Liver (tissue), 8 donors: ENCODE measurements at regions not wholly inside any gene's neighbourhood (a gene's known extent, or its start where the extent isn't known, plus 50 kb on each side); places are given as distances from the start of the nearest gene placed in this dataset.

Experiments
- DNase-seq: peaks from one replicate; pipeline ENCODE4 v3.0.0-alpha.2; 2017; ENCODE audit warnings: low spot score
- H3K27ac ChIP-seq, 2 donors: one replicate each; pipeline ENCODE4 v1.7.0; 2013; ENCODE audit warnings: inconsistent platforms in 2 of 2, low read length in 2 of 2, control low read depth in 1 of 2, low read depth in 1 of 2, mild to moderate bottlenecking in 1 of 2
- H3K27me3 ChIP-seq, 4 donors: one replicate each; pipeline versions ENCODE4 v1.6.1 to v1.7.0; 2013; ENCODE audit warnings: low read length in 3 of 4, inconsistent platforms in 1 of 4, mild to moderate bottlenecking in 1 of 4, moderate library complexity in 1 of 4; ENCODE audit not compliant: control insufficient read depth in 4 of 4, insufficient read depth in 4 of 4
- H3K36me3 ChIP-seq, 4 donors: one replicate each; pipeline versions ENCODE4 v1.6.1 to v1.7.0; 2013; ENCODE audit warnings: low read length in 3 of 4, mild to moderate bottlenecking in 3 of 4, low read depth in 1 of 4, moderate library complexity in 1 of 4; ENCODE audit not compliant: control insufficient read depth in 4 of 4, insufficient read depth in 3 of 4
- H3K4me1 ChIP-seq, 4 donors: one replicate each; pipeline versions ENCODE4 v1.6.1 to v1.7.0; 2013; ENCODE audit warnings: low read length in 3 of 4, mild to moderate bottlenecking in 3 of 4, moderate library complexity in 1 of 4; ENCODE audit not compliant: control insufficient read depth in 4 of 4, insufficient read depth in 4 of 4
- H3K4me3 ChIP-seq, 3 donors: one replicate each; pipeline versions ENCODE4 v1.6.1 to v1.7.0; 2013; ENCODE audit warnings: low read length in 3 of 3, control low read depth in 1 of 3, low read depth in 1 of 3, mild to moderate bottlenecking in 1 of 3
- H3K9ac ChIP-seq, 2 donors: one replicate each; pipeline ENCODE4 v1.7.0; 2013; ENCODE audit warnings: low read length in 2 of 2, mild to moderate bottlenecking in 2 of 2, moderate library complexity in 2 of 2, control low read depth in 1 of 2, low read depth in 1 of 2
- H3K9me3 ChIP-seq, 4 donors: one replicate each; pipeline versions ENCODE4 v1.6.1 to v1.7.0; 2013; ENCODE audit warnings: low read length in 3 of 4; ENCODE audit not compliant: control insufficient read depth in 4 of 4
- EGR1 ChIP-seq, 2 donors: IDR thresholded peaks; 2 replicates each; pipeline ENCODE4 v1.6.1; 2016 to 2018; ENCODE audit warnings: antibody characterized with exemption in 2 of 2, low read depth in 2 of 2
- FOXA1 ChIP-seq: IDR thresholded peaks from 2 replicates; pipeline ENCODE4 v1.6.1; 2016; ENCODE audit warnings: antibody characterized with exemption
- FOXA2 ChIP-seq: IDR thresholded peaks from 2 replicates; pipeline ENCODE4 v1.6.1; 2016; ENCODE audit warnings: antibody characterized with exemption
- HNF4A ChIP-seq, 2 donors: conservative IDR thresholded peaks; 2 replicates each; pipeline ENCODE4 v1.6.1; 2016; ENCODE audit warnings: antibody characterized with exemption in 2 of 2, mild to moderate bottlenecking in 2 of 2
- JUND ChIP-seq, 2 donors: IDR thresholded peaks; 2 replicates each; pipeline ENCODE4 v1.6.1; 2016; ENCODE audit warnings: antibody characterized with exemption in 2 of 2
- RXRA ChIP-seq, 2 donors: IDR thresholded peaks; 2 replicates each; pipeline ENCODE4 v1.6.1; 2017 to 2018; ENCODE audit warnings: antibody characterized with exemption in 2 of 2, mild to moderate bottlenecking in 1 of 2
- SP1 ChIP-seq: IDR thresholded peaks from 2 replicates; pipeline ENCODE4 v1.6.1; 2018; ENCODE audit warnings: antibody characterized with exemption, mild to moderate bottlenecking
- YY1 ChIP-seq: IDR thresholded peaks from 2 replicates; pipeline ENCODE4 v1.6.1; 2016; ENCODE audit warnings: antibody characterized with exemption, mild to moderate bottlenecking
- WGBS: extraction: QIAGEN DNeasy Blood & Tissue Kit; methylation state at CpG from one replicate; pipeline ENCODE4 v1.1.7; 2013; 5-methylcytosine and 5-hydroxymethylcytosine counted together
- TF ChIP-seq, protein P1 (sequence below): IDR thresholded peaks from 2 replicates; pipeline ENCODE4 v1.6.1; 2016; ENCODE audit warnings: antibody characterized with exemption
- TF ChIP-seq, protein P2 (sequence below): IDR thresholded peaks from 2 replicates; pipeline ENCODE4 v1.6.1; 2016; ENCODE audit warnings: antibody characterized with exemption, mild to moderate bottlenecking
- TF ChIP-seq, protein P3 (sequence below): fragments of 150-350 bp; IDR thresholded peaks from 2 replicates; pipeline ENCODE4 v1.5.1; 2017; ENCODE audit warnings: improper control_type of control experiment, low read depth, low read length; ENCODE audit not compliant: missing input control
- TF ChIP-seq, protein P4 (sequence below): IDR thresholded peaks from 2 replicates; pipeline ENCODE4 v1.6.1; 2016; ENCODE audit warnings: antibody characterized with exemption
- TF ChIP-seq, protein P5 (sequence below): IDR thresholded peaks from 2 replicates; pipeline ENCODE4 v1.6.1; 2016; ENCODE audit warnings: antibody characterized with exemption
- donor health status: healthy.
- donor health status: healthy.
- donor health status: healthy.
- donor health status: healthy.
- donor health status: healthy.

DNA sequence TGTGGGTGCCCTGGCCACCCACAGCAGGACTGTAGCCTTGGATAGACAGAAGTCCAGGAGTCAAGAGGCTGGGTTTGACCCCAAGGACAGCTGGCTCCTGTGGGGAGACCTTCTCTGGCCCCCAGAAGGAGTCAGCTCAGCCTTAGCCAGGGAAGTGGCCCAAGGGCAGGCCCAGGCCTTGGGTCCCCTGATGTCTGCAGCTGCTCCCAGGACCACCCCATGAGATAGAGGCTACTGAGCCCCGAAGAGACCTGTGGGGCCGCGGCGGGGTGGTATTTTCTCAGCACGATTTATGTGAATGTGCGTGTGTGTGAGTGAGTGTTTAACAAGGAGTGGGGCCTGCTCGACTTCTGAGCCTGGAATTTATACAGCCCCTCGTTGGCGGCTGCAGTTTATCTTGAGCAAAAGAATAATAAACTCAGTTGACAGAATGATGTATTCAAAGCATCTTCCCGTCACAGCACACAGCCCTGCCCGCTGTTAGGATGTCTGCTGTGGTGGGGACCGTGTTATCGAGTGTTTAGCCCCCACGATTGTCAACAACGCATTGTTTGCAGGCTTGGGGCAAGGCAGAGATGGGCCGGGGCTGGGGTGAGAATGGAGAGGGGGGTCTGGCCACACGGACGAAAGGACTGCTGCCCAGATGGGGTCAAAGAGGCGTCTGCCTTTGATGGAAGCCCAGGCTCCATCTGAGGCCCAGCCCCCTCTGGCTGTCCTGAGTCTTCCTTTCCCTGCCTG is 163.3 kb downstream of the VEGFA start:
- Histone ChIP-seq H3K9ac (no peak overlapping the region), H3K4me1 (no peaks in the 10 kb centered on the region), H3K36me3 (no peaks in the 10 kb centered on the region), H3K27ac (no peak overlapping the region), H3K9me3 (no peaks in the 10 kb centered on the region), H3K27me3 (no peaks in the 10 kb centered on the region), H3K4me3 (no peak overlapping the region)
- TF ChIP-seq, protein P1, sequence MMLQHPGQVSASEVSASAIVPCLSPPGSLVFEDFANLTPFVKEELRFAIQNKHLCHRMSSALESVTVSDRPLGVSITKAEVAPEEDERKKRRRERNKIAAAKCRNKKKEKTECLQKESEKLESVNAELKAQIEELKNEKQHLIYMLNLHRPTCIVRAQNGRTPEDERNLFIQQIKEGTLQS = no peak
- TF ChIP-seq HNF4A (conservative IDR thresholded peaks at IDR 0.05) (no peak), FOXA2 (no peak), YY1 (no peak), RXRA (IDR thresholded peaks at IDR 0.05) (no peak), EGR1 (IDR thresholded peaks at IDR 0.05; ENCODE audit: low read depth in 2 of 2) (no peak), JUND (IDR thresholded peaks at IDR 0.05) (no peak), FOXA1 (no peak), SP1 (no peak)
- TF ChIP-seq, protein P2, sequence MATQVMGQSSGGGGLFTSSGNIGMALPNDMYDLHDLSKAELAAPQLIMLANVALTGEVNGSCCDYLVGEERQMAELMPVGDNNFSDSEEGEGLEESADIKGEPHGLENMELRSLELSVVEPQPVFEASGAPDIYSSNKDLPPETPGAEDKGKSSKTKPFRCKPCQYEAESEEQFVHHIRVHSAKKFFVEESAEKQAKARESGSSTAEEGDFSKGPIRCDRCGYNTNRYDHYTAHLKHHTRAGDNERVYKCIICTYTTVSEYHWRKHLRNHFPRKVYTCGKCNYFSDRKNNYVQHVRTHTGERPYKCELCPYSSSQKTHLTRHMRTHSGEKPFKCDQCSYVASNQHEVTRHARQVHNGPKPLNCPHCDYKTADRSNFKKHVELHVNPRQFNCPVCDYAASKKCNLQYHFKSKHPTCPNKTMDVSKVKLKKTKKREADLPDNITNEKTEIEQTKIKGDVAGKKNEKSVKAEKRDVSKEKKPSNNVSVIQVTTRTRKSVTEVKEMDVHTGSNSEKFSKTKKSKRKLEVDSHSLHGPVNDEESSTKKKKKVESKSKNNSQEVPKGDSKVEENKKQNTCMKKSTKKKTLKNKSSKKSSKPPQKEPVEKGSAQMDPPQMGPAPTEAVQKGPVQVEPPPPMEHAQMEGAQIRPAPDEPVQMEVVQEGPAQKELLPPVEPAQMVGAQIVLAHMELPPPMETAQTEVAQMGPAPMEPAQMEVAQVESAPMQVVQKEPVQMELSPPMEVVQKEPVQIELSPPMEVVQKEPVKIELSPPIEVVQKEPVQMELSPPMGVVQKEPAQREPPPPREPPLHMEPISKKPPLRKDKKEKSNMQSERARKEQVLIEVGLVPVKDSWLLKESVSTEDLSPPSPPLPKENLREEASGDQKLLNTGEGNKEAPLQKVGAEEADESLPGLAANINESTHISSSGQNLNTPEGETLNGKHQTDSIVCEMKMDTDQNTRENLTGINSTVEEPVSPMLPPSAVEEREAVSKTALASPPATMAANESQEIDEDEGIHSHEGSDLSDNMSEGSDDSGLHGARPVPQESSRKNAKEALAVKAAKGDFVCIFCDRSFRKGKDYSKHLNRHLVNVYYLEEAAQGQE = no peak
- TF ChIP-seq, protein P3, sequence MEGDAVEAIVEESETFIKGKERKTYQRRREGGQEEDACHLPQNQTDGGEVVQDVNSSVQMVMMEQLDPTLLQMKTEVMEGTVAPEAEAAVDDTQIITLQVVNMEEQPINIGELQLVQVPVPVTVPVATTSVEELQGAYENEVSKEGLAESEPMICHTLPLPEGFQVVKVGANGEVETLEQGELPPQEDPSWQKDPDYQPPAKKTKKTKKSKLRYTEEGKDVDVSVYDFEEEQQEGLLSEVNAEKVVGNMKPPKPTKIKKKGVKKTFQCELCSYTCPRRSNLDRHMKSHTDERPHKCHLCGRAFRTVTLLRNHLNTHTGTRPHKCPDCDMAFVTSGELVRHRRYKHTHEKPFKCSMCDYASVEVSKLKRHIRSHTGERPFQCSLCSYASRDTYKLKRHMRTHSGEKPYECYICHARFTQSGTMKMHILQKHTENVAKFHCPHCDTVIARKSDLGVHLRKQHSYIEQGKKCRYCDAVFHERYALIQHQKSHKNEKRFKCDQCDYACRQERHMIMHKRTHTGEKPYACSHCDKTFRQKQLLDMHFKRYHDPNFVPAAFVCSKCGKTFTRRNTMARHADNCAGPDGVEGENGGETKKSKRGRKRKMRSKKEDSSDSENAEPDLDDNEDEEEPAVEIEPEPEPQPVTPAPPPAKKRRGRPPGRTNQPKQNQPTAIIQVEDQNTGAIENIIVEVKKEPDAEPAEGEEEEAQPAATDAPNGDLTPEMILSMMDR = no peak
- TF ChIP-seq, protein P4, sequence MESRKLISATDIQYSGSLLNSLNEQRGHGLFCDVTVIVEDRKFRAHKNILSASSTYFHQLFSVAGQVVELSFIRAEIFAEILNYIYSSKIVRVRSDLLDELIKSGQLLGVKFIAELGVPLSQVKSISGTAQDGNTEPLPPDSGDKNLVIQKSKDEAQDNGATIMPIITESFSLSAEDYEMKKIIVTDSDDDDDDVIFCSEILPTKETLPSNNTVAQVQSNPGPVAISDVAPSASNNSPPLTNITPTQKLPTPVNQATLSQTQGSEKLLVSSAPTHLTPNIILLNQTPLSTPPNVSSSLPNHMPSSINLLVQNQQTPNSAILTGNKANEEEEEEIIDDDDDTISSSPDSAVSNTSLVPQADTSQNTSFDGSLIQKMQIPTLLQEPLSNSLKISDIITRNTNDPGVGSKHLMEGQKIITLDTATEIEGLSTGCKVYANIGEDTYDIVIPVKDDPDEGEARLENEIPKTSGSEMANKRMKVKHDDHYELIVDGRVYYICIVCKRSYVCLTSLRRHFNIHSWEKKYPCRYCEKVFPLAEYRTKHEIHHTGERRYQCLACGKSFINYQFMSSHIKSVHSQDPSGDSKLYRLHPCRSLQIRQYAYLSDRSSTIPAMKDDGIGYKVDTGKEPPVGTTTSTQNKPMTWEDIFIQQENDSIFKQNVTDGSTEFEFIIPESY = no peak
- TF ChIP-seq, protein P5, sequence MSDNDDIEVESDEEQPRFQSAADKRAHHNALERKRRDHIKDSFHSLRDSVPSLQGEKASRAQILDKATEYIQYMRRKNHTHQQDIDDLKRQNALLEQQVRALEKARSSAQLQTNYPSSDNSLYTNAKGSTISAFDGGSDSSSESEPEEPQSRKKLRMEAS = no peak
- no peak for DNase-seq
- 85% methylated on average over 19 of the region's 19 CpGs for WGBS
